Hindlimb muscle (tissue), 1 donor: ENCODE measurements at regions not wholly inside any gene's neighbourhood (a gene's known extent, or its start where the extent isn't known, plus 50 kb on each side); places are given as distances from the start of the nearest gene placed in this dataset.

Experiments used
- DNase-seq: peaks from one replicate; pipeline ENCODE4 v3.0.0-alpha.2; 2013

- DNase-seq, result no peak
Measured at GRCh38 chr9:119027901-119028699, 341.1 kb downstream of the BRINP1 start.

DNA sequence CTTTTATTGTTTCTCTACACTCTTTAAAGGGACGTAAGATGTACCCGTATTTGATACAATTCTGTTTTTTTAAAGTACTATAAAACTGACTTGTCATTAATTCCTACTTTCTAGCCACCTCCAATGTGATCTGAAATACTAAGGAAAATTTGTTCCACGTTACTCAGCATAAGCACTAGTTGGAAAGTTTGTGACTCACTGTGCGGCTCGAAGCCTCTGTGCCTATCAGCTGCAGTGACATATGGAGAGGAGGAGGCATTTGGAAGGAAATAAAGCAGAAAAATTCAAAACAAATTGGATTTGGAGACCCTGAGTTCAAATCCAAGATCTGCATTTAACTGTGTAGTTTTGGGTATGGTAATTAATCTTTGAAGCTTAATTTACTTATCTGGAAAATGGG lies 339.3 kb downstream of the BRINP1 start:
- no peak for DNase-seq

DNA sequence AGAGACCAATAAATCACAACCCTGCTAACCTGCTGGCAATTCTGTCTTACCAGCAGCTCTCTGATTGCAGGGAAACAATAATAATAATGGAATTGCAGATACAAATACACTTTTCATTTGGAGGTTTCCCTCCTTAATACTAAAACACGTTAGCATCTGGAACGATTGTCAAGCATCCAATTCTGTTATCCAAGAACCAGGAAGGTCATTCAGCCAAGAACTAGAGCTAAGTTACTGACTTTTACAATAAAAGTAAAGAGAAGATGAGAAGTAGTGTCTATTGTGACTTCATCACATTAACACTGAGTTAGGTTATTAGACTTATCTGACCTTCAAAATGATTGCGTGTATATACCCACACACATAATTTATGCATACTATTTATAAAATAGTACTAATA lies 335.6 kb downstream of the BRINP1 start:
- no peak for DNase-seq

DNA sequence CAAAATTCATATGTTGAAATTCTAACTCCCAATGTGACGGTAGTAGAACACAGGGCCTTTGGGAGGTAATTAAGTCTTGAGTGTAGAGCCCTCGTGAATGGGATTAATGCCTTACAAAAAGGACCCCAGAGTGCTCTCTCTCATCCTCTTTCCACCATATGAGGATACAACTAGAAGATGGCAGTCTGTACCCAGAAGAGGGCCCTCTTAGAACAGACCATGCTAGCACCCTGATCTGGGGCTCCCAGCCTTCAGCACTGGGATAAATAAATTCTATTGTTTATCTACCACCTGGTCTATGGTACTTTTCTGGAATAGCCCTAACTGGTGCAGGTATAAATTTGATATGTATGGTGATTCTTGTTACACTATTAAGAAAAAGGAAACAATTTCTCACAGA lies 332.3 kb downstream of the BRINP1 start:
- DNase-seq, result no peak

GRCh38 chr9:119043996-119044395 lies 325.2 kb downstream of the BRINP1 start:
- no peak for DNase-seq

- no peak for DNase-seq
Measured at GRCh38 chr9:119044806-119045205, 324.4 kb downstream of the BRINP1 start.

GRCh38 chr9:119047513-119048307 lies 321.5 kb downstream of the BRINP1 start:
- no peak for DNase-seq

DNA sequence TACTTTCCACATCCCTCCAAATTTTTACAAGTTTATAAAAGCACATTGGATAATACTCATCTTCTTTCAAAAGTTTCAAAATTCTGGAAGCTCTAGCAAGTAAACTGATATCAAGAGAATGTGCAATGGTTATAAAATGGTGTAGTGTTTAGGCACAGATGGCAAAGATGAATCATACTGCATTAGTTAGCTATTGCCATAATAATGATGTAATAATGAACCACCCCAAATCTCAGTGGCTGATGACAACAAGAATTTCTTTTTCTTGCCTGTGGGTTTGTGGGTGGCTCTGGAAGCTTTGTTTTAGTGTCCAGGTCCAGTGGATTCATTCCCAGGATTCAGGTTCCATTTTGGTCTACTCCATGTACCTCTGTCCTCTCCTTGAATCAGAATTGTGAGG lies 319.0 kb downstream of the BRINP1 start:
- no peak for DNase-seq

GRCh38 chr9:119052339-119053030 lies 316.8 kb downstream of the BRINP1 start:
- no peak for DNase-seq

- no peak for DNase-seq
Measured at GRCh38 chr9:119053070-119053469, 316.2 kb downstream of the BRINP1 start.

DNA sequence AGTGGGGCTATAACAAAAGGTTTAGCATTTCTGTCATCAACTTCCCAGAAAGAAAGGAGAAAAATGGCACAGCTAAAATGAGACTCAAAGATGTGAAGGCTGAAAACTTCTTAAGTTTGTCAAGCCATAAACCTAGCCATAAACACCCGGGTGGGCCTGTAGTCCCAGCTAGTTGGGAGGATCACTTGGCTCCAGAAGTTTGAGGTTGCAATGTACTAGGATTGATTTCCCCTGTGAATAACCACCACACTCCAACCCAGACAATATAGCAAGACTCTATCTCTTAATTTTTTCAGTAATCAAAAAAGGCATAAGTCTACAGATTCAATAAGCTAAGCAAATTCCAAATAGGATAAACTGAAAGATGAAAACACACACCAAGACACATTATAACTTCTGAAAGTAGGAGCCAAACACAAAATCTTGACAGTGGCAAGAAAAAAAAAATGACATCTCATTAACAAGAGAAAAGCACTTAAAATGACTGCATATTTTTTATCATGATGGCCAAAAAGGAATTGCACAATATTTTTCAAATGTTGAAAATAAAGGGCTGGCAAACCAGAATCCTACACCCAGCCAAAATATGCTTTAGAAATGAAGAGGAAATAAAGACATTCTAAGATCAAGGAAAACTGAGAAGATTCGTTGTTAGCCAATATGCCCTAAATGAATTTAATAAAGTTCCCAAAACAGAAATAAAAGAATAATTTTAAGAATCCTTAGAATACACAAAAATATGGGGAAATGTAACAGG lies 308.4 kb downstream of the BRINP1 start:
- DNase-seq, result no peak

- no peak for DNase-seq
Measured at GRCh38 chr9:119071636-119072035, 297.6 kb downstream of the BRINP1 start.

DNA sequence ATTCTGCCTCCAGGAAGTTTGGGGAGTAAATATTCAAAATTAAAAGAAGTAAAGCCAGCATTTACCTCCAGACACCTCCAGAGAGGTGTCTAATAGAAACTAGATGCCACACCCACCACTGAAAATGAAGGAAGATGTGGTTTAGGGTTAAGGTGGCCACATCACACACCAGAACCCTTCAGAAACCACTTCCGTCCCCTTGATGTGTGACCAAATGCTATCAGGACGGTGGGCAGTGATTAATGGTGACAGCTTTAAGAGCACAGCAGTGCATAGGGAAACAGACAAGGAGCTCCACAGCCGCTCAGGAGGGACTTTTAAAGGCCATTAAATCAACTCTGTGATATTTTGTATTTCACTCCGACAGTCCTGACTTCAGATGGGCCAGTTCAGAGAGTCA lies 295.2 kb downstream of the BRINP1 start:
- no peak for DNase-seq

DNA sequence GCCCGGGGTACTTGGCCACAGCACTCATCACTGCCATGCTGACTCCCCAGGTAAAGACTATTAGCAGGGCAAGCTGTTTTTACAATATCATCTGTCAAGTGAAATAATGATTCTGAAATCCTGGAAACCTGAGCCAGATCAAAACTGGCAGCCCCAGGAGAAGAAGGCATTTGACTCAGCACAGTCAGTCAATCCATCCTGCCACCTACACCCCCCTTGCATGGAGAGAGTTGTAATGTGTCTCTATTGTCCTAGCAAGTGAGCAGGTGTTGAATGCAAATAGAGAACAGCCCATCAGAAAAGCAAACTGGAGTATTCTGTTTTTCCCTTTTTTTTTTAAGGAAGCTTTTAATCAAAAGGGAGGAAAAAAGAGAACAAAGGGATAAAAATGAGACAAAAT lies 291.2 kb downstream of the BRINP1 start:
- DNase-seq, result no peak

- no peak for DNase-seq
Measured at GRCh38 chr9:119083673-119084072, 285.6 kb downstream of the BRINP1 start.

- no peak for DNase-seq
Measured at GRCh38 chr9:119086590-119086989, 282.6 kb downstream of the BRINP1 start.

- DNase-seq, result no peak
Measured at GRCh38 chr9:119088002-119088547, 281.2 kb downstream of the BRINP1 start.

GRCh38 chr9:119091074-119091473 lies 278.2 kb downstream of the BRINP1 start:
- DNase-seq, result no peak

GRCh38 chr9:119092125-119092524 lies 277.1 kb downstream of the BRINP1 start:
- DNase-seq, result no peak

DNA sequence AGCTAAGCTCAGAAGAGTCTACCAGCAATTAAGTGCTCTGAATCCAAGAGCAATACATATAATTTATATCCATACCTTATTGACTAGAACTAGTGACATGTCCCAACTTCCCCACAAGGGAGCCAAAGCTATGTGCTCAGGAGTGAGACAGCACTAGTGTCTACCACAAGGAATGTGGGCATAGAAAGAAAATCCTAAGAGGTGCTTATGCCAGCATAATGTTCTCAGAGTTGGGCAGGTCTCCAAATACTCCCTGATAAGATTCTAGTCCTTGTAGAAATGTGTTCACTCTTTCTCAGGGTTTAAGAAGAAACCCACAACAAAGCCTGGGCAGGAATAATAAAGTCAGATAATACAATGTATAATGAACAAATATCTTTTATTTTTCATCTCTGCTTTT lies 275.1 kb downstream of the BRINP1 start:
- no peak for DNase-seq

- DNase-seq, result no peak
Measured at GRCh38 chr9:119095072-119095471, 274.2 kb downstream of the BRINP1 start.

DNA sequence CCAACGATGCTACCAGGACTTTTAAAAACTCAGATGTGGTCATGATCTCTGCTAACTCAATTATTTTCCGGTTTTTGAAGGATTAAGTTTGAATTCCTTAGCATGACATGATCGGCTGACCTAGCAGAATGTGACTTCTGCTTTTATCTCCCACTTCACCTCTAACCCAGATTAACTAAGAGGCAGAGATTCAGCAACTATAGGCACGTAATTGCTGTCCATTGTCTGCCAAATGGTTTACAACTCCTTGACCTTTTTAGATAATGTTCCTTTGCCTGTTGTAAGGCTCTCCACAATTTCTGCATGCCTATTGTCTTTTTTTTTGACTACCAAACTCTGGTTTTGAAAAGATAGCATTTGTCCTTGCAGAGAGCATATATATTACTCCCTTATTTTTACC lies 268.2 kb downstream of the BRINP1 start:
- no peak for DNase-seq
